ENCODE measurements at regions not wholly inside any gene's neighbourhood (a gene's known extent, or its start where the extent isn't known, plus 50 kb on each side); places are given as distances from the start of the nearest gene placed in this dataset.

- H3K9me3 Mint-ChIP-seq = peaks cover 10% of the 10 kb centered on the region
- DNase-seq = no peak
- H3K36me3 Mint-ChIP-seq (ENCODE audit: low read depth) = no peaks in the 10 kb centered on the region
- H3K27ac Mint-ChIP-seq = no peak overlapping the region
- CTCF ChIA-PET = no interaction called here
- intact Hi-C loops (cut with micrococcal nuclease) = no loop called here
- H3K4me1 Mint-ChIP-seq (ENCODE audit: low read depth) = no peaks in the 10 kb centered on the region
- no peaks in the 10 kb centered on the region for H3K27me3 Mint-ChIP-seq (ENCODE audit: low read depth)
- no peak overlapping the region for H3K4me3 Mint-ChIP-seq
Measured at GRCh38 chr4:171170671-171171070, 642.5 kb upstream of the GALNTL6 start.

- no peak for DNase-seq
- CTCF ChIA-PET = no interaction called here
- Mint-ChIP-seq H3K27ac (no peak overlapping the region), H3K4me3 (no peak overlapping the region), H3K9me3 (peaks cover 10% of the 10 kb centered on the region), H3K36me3 (ENCODE audit: low read depth) (no peaks in the 10 kb centered on the region), H3K4me1 (ENCODE audit: low read depth) (no peaks in the 10 kb centered on the region), H3K27me3 (ENCODE audit: low read depth) (no peaks in the 10 kb centered on the region)
- intact Hi-C loops (cut with micrococcal nuclease) = no loop called here
Measured at GRCh38 chr4:171169396-171169795, 643.8 kb upstream of the GALNTL6 start.

GRCh38 chr4:171162478-171162877, 650.7 kb upstream of the GALNTL6 start:
- H3K27ac Mint-ChIP-seq = no peak overlapping the region
- CTCF ChIA-PET = no interaction called here

GRCh38 chr4:171157462-171158082, 655.6 kb upstream of the GALNTL6 start:
- peaks cover 3% of the 10 kb centered on the region for H3K9me3 Mint-ChIP-seq
- no peak for DNase-seq
- CTCF ChIA-PET = no interaction called here
- no peaks in the 10 kb centered on the region for H3K36me3 Mint-ChIP-seq (ENCODE audit: low read depth)
- no peaks in the 10 kb centered on the region for H3K4me1 Mint-ChIP-seq (ENCODE audit: low read depth)
- intact Hi-C loops (cut with micrococcal nuclease) = no loop called here
- H3K27me3 Mint-ChIP-seq (ENCODE audit: low read depth) = no peaks in the 10 kb centered on the region
- no peak overlapping the region for H3K27ac Mint-ChIP-seq
- no peak overlapping the region for H3K4me3 Mint-ChIP-seq

More at GRCh38 chr4:171162478-171162877, 650.7 kb upstream of the GALNTL6 start:
- no peaks in the 10 kb centered on the region for H3K27me3 Mint-ChIP-seq (ENCODE audit: low read depth)
- no peaks in the 10 kb centered on the region for H3K4me1 Mint-ChIP-seq (ENCODE audit: low read depth)
- H3K4me3 Mint-ChIP-seq = no peak overlapping the region
- no peak for DNase-seq
- H3K36me3 Mint-ChIP-seq (ENCODE audit: low read depth) = no peaks in the 10 kb centered on the region
- H3K9me3 Mint-ChIP-seq = peaks cover 6% of the 10 kb centered on the region
- intact Hi-C loops (cut with micrococcal nuclease) = no loop called here

- Mint-ChIP-seq H3K4me3 (no peak overlapping the region), H3K4me1 (ENCODE audit: low read depth) (no peaks in the 10 kb centered on the region), H3K9me3 (peaks cover 7% of the 10 kb centered on the region), H3K36me3 (ENCODE audit: low read depth) (no peaks in the 10 kb centered on the region), H3K27ac (no peak overlapping the region), H3K27me3 (ENCODE audit: low read depth) (no peaks in the 10 kb centered on the region)
- CTCF ChIA-PET = no interaction called here
- intact Hi-C loops (cut with micrococcal nuclease) = no loop called here
- DNase-seq = no peak
Measured at GRCh38 chr4:171142639-171143038, 670.6 kb upstream of the GALNTL6 start.

- Mint-ChIP-seq H3K9me3 (peaks cover 7% of the 10 kb centered on the region), H3K4me3 (no peak overlapping the region), H3K36me3 (ENCODE audit: low read depth) (no peaks in the 10 kb centered on the region), H3K27ac (no peak overlapping the region), H3K27me3 (ENCODE audit: low read depth) (no peaks in the 10 kb centered on the region), H3K4me1 (ENCODE audit: low read depth) (no peaks in the 10 kb centered on the region)
- CTCF ChIA-PET = no interaction called here
- intact Hi-C loops (cut with micrococcal nuclease) = no loop called here
- no peak for DNase-seq
Measured at GRCh38 chr4:171142045-171142444, 671.2 kb upstream of the GALNTL6 start.

GRCh38 chr4:171130256-171130801, 682.9 kb upstream of the GALNTL6 start:
- Mint-ChIP-seq H3K27me3 (ENCODE audit: low read depth) (no peaks in the 10 kb centered on the region), H3K4me1 (ENCODE audit: low read depth) (no peaks in the 10 kb centered on the region), H3K36me3 (ENCODE audit: low read depth) (no peaks in the 10 kb centered on the region), H3K9me3 (peaks cover 5% of the 10 kb centered on the region), H3K27ac (no peak overlapping the region), H3K4me3 (no peak overlapping the region)
- no peak for DNase-seq
- CTCF ChIA-PET = no interaction called here
- intact Hi-C loops (cut with micrococcal nuclease) = no loop called here

- H3K4me3 Mint-ChIP-seq = no peak overlapping the region
- H3K36me3 Mint-ChIP-seq (ENCODE audit: low read depth) = no peaks in the 10 kb centered on the region
- no peak overlapping the region for H3K27ac Mint-ChIP-seq
- H3K27me3 Mint-ChIP-seq (ENCODE audit: low read depth) = no peaks in the 10 kb centered on the region
- CTCF ChIA-PET = no interaction called here
- H3K9me3 Mint-ChIP-seq = peaks cover 7% of the 10 kb centered on the region
- DNase-seq = no peak
- intact Hi-C loops (cut with micrococcal nuclease) = no loop called here
- H3K4me1 Mint-ChIP-seq (ENCODE audit: low read depth) = no peaks in the 10 kb centered on the region
Measured at GRCh38 chr4:171118091-171118490, 695.1 kb upstream of the GALNTL6 start.

- no peaks in the 10 kb centered on the region for H3K27me3 Mint-ChIP-seq (ENCODE audit: low read depth)
- intact Hi-C loops (cut with micrococcal nuclease) = no loop called here
- H3K9me3 Mint-ChIP-seq = peaks cover 7% of the 10 kb centered on the region
- H3K27ac Mint-ChIP-seq = no peak overlapping the region
- CTCF ChIA-PET = no interaction called here
- no peaks in the 10 kb centered on the region for H3K4me1 Mint-ChIP-seq (ENCODE audit: low read depth)
- H3K4me3 Mint-ChIP-seq = no peak overlapping the region
- no peaks in the 10 kb centered on the region for H3K36me3 Mint-ChIP-seq (ENCODE audit: low read depth)
- DNase-seq = no peak
Measured at GRCh38 chr4:171117457-171117856, 695.7 kb upstream of the GALNTL6 start.

- Mint-ChIP-seq H3K4me3 (no peak overlapping the region), H3K27me3 (ENCODE audit: low read depth) (no peaks in the 10 kb centered on the region), H3K4me1 (ENCODE audit: low read depth) (no peaks in the 10 kb centered on the region), H3K27ac (no peak overlapping the region), H3K9me3 (peaks cover 9% of the 10 kb centered on the region), H3K36me3 (ENCODE audit: low read depth) (no peaks in the 10 kb centered on the region)
- DNase-seq = no peak
- intact Hi-C loops (cut with micrococcal nuclease) = no loop called here
- CTCF ChIA-PET = no interaction called here
Measured at GRCh38 chr4:171101845-171102244, 711.4 kb upstream of the GALNTL6 start.

GRCh38 chr4:171087089-171087488, 726.1 kb upstream of the GALNTL6 start:
- intact Hi-C loops (cut with micrococcal nuclease) = no loop called here
- CTCF ChIA-PET = no interaction called here
- H3K27me3 Mint-ChIP-seq (ENCODE audit: low read depth) = no peaks in the 10 kb centered on the region
- H3K4me3 Mint-ChIP-seq = no peak overlapping the region
- no peak for DNase-seq
- peaks cover 11% of the 10 kb centered on the region for H3K9me3 Mint-ChIP-seq
- H3K27ac Mint-ChIP-seq = no peak overlapping the region
- H3K36me3 Mint-ChIP-seq (ENCODE audit: low read depth) = no peaks in the 10 kb centered on the region
- no peaks in the 10 kb centered on the region for H3K4me1 Mint-ChIP-seq (ENCODE audit: low read depth)

- intact Hi-C loops (cut with micrococcal nuclease) = no loop called here
- H3K4me1 Mint-ChIP-seq (ENCODE audit: low read depth) = no peaks in the 10 kb centered on the region
- CTCF ChIA-PET = interaction anchor here (0.6 kb wide), 1 partner anchor 877 kb away, joined by 5 read pairs; no protein-coding TSS in a partner anchor
- no peak overlapping the region for H3K27ac Mint-ChIP-seq
- peaks cover 23% of the 10 kb centered on the region for H3K9me3 Mint-ChIP-seq
- H3K4me3 Mint-ChIP-seq = no peak overlapping the region
- no peak for DNase-seq
- H3K27me3 Mint-ChIP-seq (ENCODE audit: low read depth) = no peaks in the 10 kb centered on the region
- no peaks in the 10 kb centered on the region for H3K36me3 Mint-ChIP-seq (ENCODE audit: low read depth)
Measured at GRCh38 chr4:171067422-171067821, 745.8 kb upstream of the GALNTL6 start.

GRCh38 chr4:171049380-171049779, 763.8 kb upstream of the GALNTL6 start:
- Mint-ChIP-seq H3K27ac (no peak overlapping the region), H3K4me3 (no peak overlapping the region), H3K4me1 (ENCODE audit: low read depth) (no peaks in the 10 kb centered on the region), H3K27me3 (ENCODE audit: low read depth) (no peaks in the 10 kb centered on the region), H3K36me3 (ENCODE audit: low read depth) (no peaks in the 10 kb centered on the region), H3K9me3 (peaks cover 4% of the 10 kb centered on the region)
- intact Hi-C loops (cut with micrococcal nuclease) = no loop called here
- DNase-seq = no peak
- CTCF ChIA-PET = no interaction called here
